Embryonic facial prominence (tissue), 1 donor: ENCODE measurements at regions not wholly inside any gene's neighbourhood (a gene's known extent, or its start where the extent isn't known, plus 50 kb on each side); places are given as distances from the start of the nearest gene placed in this dataset.

ENCODE experiments used
- DNase-seq: peaks from one replicate; pipeline ENCODE4 v3.0.0-alpha.2; 2016; ENCODE audit errors: extremely low spot score

- DNase-seq: no peak
Measured at GRCh38 chr13:62067821-62068220, 652.2 kb upstream of the PCDH20 start.

GRCh38 chr13:62065016-62065415 is 649.4 kb upstream of the PCDH20 start:
- no peak for DNase-seq

GRCh38 chr13:62061751-62062150 is 646.1 kb upstream of the PCDH20 start:
- DNase-seq: no peak

- DNase-seq: no peak
Measured at GRCh38 chr13:62060570-62060969, 644.9 kb upstream of the PCDH20 start.

- DNase-seq: no peak
Measured at GRCh38 chr13:62057286-62057685, 641.6 kb upstream of the PCDH20 start.

- no peak for DNase-seq
Measured at GRCh38 chr13:62049992-62050391, 634.3 kb upstream of the PCDH20 start.

GRCh38 chr13:62046512-62046911 is 630.9 kb upstream of the PCDH20 start:
- DNase-seq: no peak

GRCh38 chr13:62043600-62043999 is 628.0 kb upstream of the PCDH20 start:
- no peak for DNase-seq

GRCh38 chr13:62040806-62041205 is 625.2 kb upstream of the PCDH20 start:
- DNase-seq: no peak

- DNase-seq: no peak
Measured at GRCh38 chr13:62040078-62040477, 624.4 kb upstream of the PCDH20 start.

- no peak for DNase-seq
Measured at GRCh38 chr13:62038214-62038613, 622.6 kb upstream of the PCDH20 start.

GRCh38 chr13:62035981-62036380 is 620.3 kb upstream of the PCDH20 start:
- no peak for DNase-seq

GRCh38 chr13:62033934-62034333 is 618.3 kb upstream of the PCDH20 start:
- DNase-seq: no peak

- DNase-seq: no peak
Measured at GRCh38 chr13:62022369-62022768, 606.7 kb upstream of the PCDH20 start.

GRCh38 chr13:62019858-62020257 is 604.2 kb upstream of the PCDH20 start:
- no peak for DNase-seq

GRCh38 chr13:62014299-62014698 is 598.6 kb upstream of the PCDH20 start:
- no peak for DNase-seq

GRCh38 chr13:62003452-62003851 is 587.8 kb upstream of the PCDH20 start:
- no peak for DNase-seq

- no peak for DNase-seq
Measured at GRCh38 chr13:61994174-61994573, 578.5 kb upstream of the PCDH20 start.

GRCh38 chr13:61989978-61990377 is 574.3 kb upstream of the PCDH20 start:
- no peak for DNase-seq

GRCh38 chr13:61988810-61989209 is 573.2 kb upstream of the PCDH20 start:
- no peak for DNase-seq

- no peak for DNase-seq
Measured at GRCh38 chr13:61975001-61975400, 559.4 kb upstream of the PCDH20 start.

- no peak for DNase-seq
Measured at GRCh38 chr13:61965756-61966155, 550.1 kb upstream of the PCDH20 start.

GRCh38 chr13:61960981-61961380 is 545.3 kb upstream of the PCDH20 start:
- no peak for DNase-seq

- peak; percentile 17 for DNase-seq
Measured at GRCh38 chr13:61954092-61954491, 538.4 kb upstream of the PCDH20 start.

- DNase-seq: no peak
Measured at GRCh38 chr13:61950828-61951227, 535.2 kb upstream of the PCDH20 start.
